ENCODE measurements at regions not wholly inside any gene's neighbourhood (a gene's known extent, or its start where the extent isn't known, plus 50 kb on each side); places are given as distances from the start of the nearest gene placed in this dataset.
"Not testable (repeated sequence)": the region's sequence is repeated elsewhere in the genome, so short reads cannot be mapped to it uniquely, and the experiment has no call there.

GRCh38 chr2:154568413-154568812 lies 130.1 kb upstream of the KCNJ3 start:
- WGBS, result 69% methylated on average over 1 of the region's 1 CpG
- no peaks in the 10 kb centered on the region for H3K27me3 ChIP-seq (ENCODE audit: control insufficient read depth in 2 of 2, insufficient read depth in 1 of 2, low read length in 1 of 2)
- no peaks in the 10 kb centered on the region for H3K9me3 ChIP-seq (ENCODE audit: control insufficient read depth in 2 of 2, insufficient read depth in 1 of 2, low read length in 1 of 2)
- no peaks in the 10 kb centered on the region for H3K36me3 ChIP-seq (ENCODE audit: control insufficient read depth in 2 of 2, insufficient read depth in 2 of 2, low read length in 1 of 2)
- no peak overlapping the region for H3K27ac ChIP-seq (ENCODE audit: low read depth in 1 of 2, low read length in 1 of 2)
- no peak overlapping the region for H3K4me3 ChIP-seq (ENCODE audit: low read length in 2 of 2)
- no peak for DNase-seq (ENCODE audit: low read depth in 6 of 9, low spot score in 9 of 9)
- H3K4me1 ChIP-seq (ENCODE audit: control insufficient read depth in 2 of 2, insufficient read depth in 2 of 2, low read length in 2 of 2), result no peaks in the 10 kb centered on the region

GRCh38 chr2:154570501-154570900 lies 128.0 kb upstream of the KCNJ3 start:
- DNase-seq (ENCODE audit: low read depth in 6 of 9, low spot score in 9 of 9), result no peak
- Histone ChIP-seq H3K9me3 (ENCODE audit: control insufficient read depth in 2 of 2, insufficient read depth in 1 of 2, low read length in 1 of 2) (no peaks in the 10 kb centered on the region), H3K27ac (ENCODE audit: low read depth in 1 of 2, low read length in 1 of 2) (no peak overlapping the region), H3K27me3 (ENCODE audit: control insufficient read depth in 2 of 2, insufficient read depth in 1 of 2, low read length in 1 of 2) (no peaks in the 10 kb centered on the region), H3K4me3 (ENCODE audit: low read length in 2 of 2) (no peak overlapping the region), H3K36me3 (ENCODE audit: control insufficient read depth in 2 of 2, insufficient read depth in 2 of 2, low read length in 1 of 2) (no peaks in the 10 kb centered on the region), H3K4me1 (ENCODE audit: control insufficient read depth in 2 of 2, insufficient read depth in 2 of 2, low read length in 2 of 2) (no peaks in the 10 kb centered on the region)
- 94% methylated on average over 6 of the region's 6 CpGs for WGBS

GRCh38 chr2:154576699-154577098 lies 121.8 kb upstream of the KCNJ3 start:
- H3K9me3 ChIP-seq (ENCODE audit: control insufficient read depth in 2 of 2, insufficient read depth in 1 of 2, low read length in 1 of 2); H3K27ac ChIP-seq (ENCODE audit: low read depth in 1 of 2, low read length in 1 of 2); H3K36me3 ChIP-seq (ENCODE audit: control insufficient read depth in 2 of 2, insufficient read depth in 2 of 2, low read length in 1 of 2); H3K4me1 ChIP-seq (ENCODE audit: control insufficient read depth in 2 of 2, insufficient read depth in 2 of 2, low read length in 2 of 2); H3K27me3 ChIP-seq (ENCODE audit: control insufficient read depth in 2 of 2, insufficient read depth in 1 of 2, low read length in 1 of 2); H3K4me3 ChIP-seq (ENCODE audit: low read length in 2 of 2); DNase-seq (ENCODE audit: low read depth in 6 of 9, low spot score in 9 of 9): not testable (repeated sequence)
- 96% methylated on average over 13 of the region's 13 CpGs for WGBS

- Histone ChIP-seq H3K27ac (ENCODE audit: low read depth in 1 of 2, low read length in 1 of 2) (no peak overlapping the region), H3K9me3 (ENCODE audit: control insufficient read depth in 2 of 2, insufficient read depth in 1 of 2, low read length in 1 of 2) (no peaks in the 10 kb centered on the region), H3K36me3 (ENCODE audit: control insufficient read depth in 2 of 2, insufficient read depth in 2 of 2, low read length in 1 of 2) (no peaks in the 10 kb centered on the region), H3K4me3 (ENCODE audit: low read length in 2 of 2) (no peak overlapping the region), H3K27me3 (ENCODE audit: control insufficient read depth in 2 of 2, insufficient read depth in 1 of 2, low read length in 1 of 2) (no peaks in the 10 kb centered on the region), H3K4me1 (ENCODE audit: control insufficient read depth in 2 of 2, insufficient read depth in 2 of 2, low read length in 2 of 2) (no peaks in the 10 kb centered on the region)
- no peak for DNase-seq (ENCODE audit: low read depth in 6 of 9, low spot score in 9 of 9)
- WGBS, result 95% methylated on average over 19 of the region's 19 CpGs
Observed at GRCh38 chr2:154577390-154577789, 121.1 kb upstream of the KCNJ3 start.

GRCh38 chr2:154580767-154581166 lies 117.7 kb upstream of the KCNJ3 start:
- Histone ChIP-seq H3K9me3 (ENCODE audit: control insufficient read depth in 2 of 2, insufficient read depth in 1 of 2, low read length in 1 of 2) (no peaks in the 10 kb centered on the region), H3K27me3 (ENCODE audit: control insufficient read depth in 2 of 2, insufficient read depth in 1 of 2, low read length in 1 of 2) (no peaks in the 10 kb centered on the region), H3K27ac (ENCODE audit: low read depth in 1 of 2, low read length in 1 of 2) (no peak overlapping the region), H3K36me3 (ENCODE audit: control insufficient read depth in 2 of 2, insufficient read depth in 2 of 2, low read length in 1 of 2) (no peaks in the 10 kb centered on the region), H3K4me1 (ENCODE audit: control insufficient read depth in 2 of 2, insufficient read depth in 2 of 2, low read length in 2 of 2) (no peaks in the 10 kb centered on the region), H3K4me3 (ENCODE audit: low read length in 2 of 2) (no peak overlapping the region)
- DNase-seq (ENCODE audit: low read depth in 6 of 9, low spot score in 9 of 9), result no peak
- 85% methylated on average over 3 of the region's 3 CpGs for WGBS

GRCh38 chr2:154582694-154583093 lies 115.8 kb upstream of the KCNJ3 start:
- not testable (repeated sequence) for H3K27ac ChIP-seq (ENCODE audit: low read depth in 1 of 2, low read length in 1 of 2); H3K4me1 ChIP-seq (ENCODE audit: control insufficient read depth in 2 of 2, insufficient read depth in 2 of 2, low read length in 2 of 2); DNase-seq (ENCODE audit: low read depth in 6 of 9, low spot score in 9 of 9); H3K4me3 ChIP-seq (ENCODE audit: low read length in 2 of 2); H3K36me3 ChIP-seq (ENCODE audit: control insufficient read depth in 2 of 2, insufficient read depth in 2 of 2, low read length in 1 of 2); H3K9me3 ChIP-seq (ENCODE audit: control insufficient read depth in 2 of 2, insufficient read depth in 1 of 2, low read length in 1 of 2); H3K27me3 ChIP-seq (ENCODE audit: control insufficient read depth in 2 of 2, insufficient read depth in 1 of 2, low read length in 1 of 2)
- 89% methylated on average over 6 of the region's 6 CpGs for WGBS

GRCh38 chr2:154583274-154583673 lies 115.2 kb upstream of the KCNJ3 start:
- H3K4me3 ChIP-seq (ENCODE audit: low read length in 2 of 2); H3K27me3 ChIP-seq (ENCODE audit: control insufficient read depth in 2 of 2, insufficient read depth in 1 of 2, low read length in 1 of 2); H3K27ac ChIP-seq (ENCODE audit: low read depth in 1 of 2, low read length in 1 of 2); H3K4me1 ChIP-seq (ENCODE audit: control insufficient read depth in 2 of 2, insufficient read depth in 2 of 2, low read length in 2 of 2); H3K9me3 ChIP-seq (ENCODE audit: control insufficient read depth in 2 of 2, insufficient read depth in 1 of 2, low read length in 1 of 2); DNase-seq (ENCODE audit: low read depth in 6 of 9, low spot score in 9 of 9); H3K36me3 ChIP-seq (ENCODE audit: control insufficient read depth in 2 of 2, insufficient read depth in 2 of 2, low read length in 1 of 2): not testable (repeated sequence)
- 94% methylated on average over 8 of the region's 8 CpGs for WGBS

GRCh38 chr2:154587739-154588138 lies 110.8 kb upstream of the KCNJ3 start:
- H3K4me3 ChIP-seq (ENCODE audit: low read length in 2 of 2), result no peak overlapping the region
- no peaks in the 10 kb centered on the region for H3K9me3 ChIP-seq (ENCODE audit: control insufficient read depth in 2 of 2, insufficient read depth in 1 of 2, low read length in 1 of 2)
- H3K4me1 ChIP-seq (ENCODE audit: control insufficient read depth in 2 of 2, insufficient read depth in 2 of 2, low read length in 2 of 2), result no peaks in the 10 kb centered on the region
- no peaks in the 10 kb centered on the region for H3K36me3 ChIP-seq (ENCODE audit: control insufficient read depth in 2 of 2, insufficient read depth in 2 of 2, low read length in 1 of 2)
- no peak overlapping the region for H3K27ac ChIP-seq (ENCODE audit: low read depth in 1 of 2, low read length in 1 of 2)
- no peaks in the 10 kb centered on the region for H3K27me3 ChIP-seq (ENCODE audit: control insufficient read depth in 2 of 2, insufficient read depth in 1 of 2, low read length in 1 of 2)
- WGBS, result 90% methylated on average over 1 of the region's 1 CpG
- no peak for DNase-seq (ENCODE audit: low read depth in 6 of 9, low spot score in 9 of 9)

GRCh38 chr2:154588838-154589237 lies 109.7 kb upstream of the KCNJ3 start:
- H3K9me3 ChIP-seq (ENCODE audit: control insufficient read depth in 2 of 2, insufficient read depth in 1 of 2, low read length in 1 of 2), result no peaks in the 10 kb centered on the region
- no peaks in the 10 kb centered on the region for H3K4me1 ChIP-seq (ENCODE audit: control insufficient read depth in 2 of 2, insufficient read depth in 2 of 2, low read length in 2 of 2)
- DNase-seq (ENCODE audit: low read depth in 6 of 9, low spot score in 9 of 9), result no peak
- no peak overlapping the region for H3K4me3 ChIP-seq (ENCODE audit: low read length in 2 of 2)
- H3K27ac ChIP-seq (ENCODE audit: low read depth in 1 of 2, low read length in 1 of 2), result no peak overlapping the region
- H3K36me3 ChIP-seq (ENCODE audit: control insufficient read depth in 2 of 2, insufficient read depth in 2 of 2, low read length in 1 of 2), result no peaks in the 10 kb centered on the region
- H3K27me3 ChIP-seq (ENCODE audit: control insufficient read depth in 2 of 2, insufficient read depth in 1 of 2, low read length in 1 of 2), result no peaks in the 10 kb centered on the region
- WGBS, result 86% methylated on average over 1 of the region's 1 CpG

GRCh38 chr2:154589514-154589913 lies 109.0 kb upstream of the KCNJ3 start:
- Histone ChIP-seq H3K36me3 (ENCODE audit: control insufficient read depth in 2 of 2, insufficient read depth in 2 of 2, low read length in 1 of 2) (no peaks in the 10 kb centered on the region), H3K27ac (ENCODE audit: low read depth in 1 of 2, low read length in 1 of 2) (no peak overlapping the region), H3K27me3 (ENCODE audit: control insufficient read depth in 2 of 2, insufficient read depth in 1 of 2, low read length in 1 of 2) (no peaks in the 10 kb centered on the region), H3K4me1 (ENCODE audit: control insufficient read depth in 2 of 2, insufficient read depth in 2 of 2, low read length in 2 of 2) (no peaks in the 10 kb centered on the region), H3K9me3 (ENCODE audit: control insufficient read depth in 2 of 2, insufficient read depth in 1 of 2, low read length in 1 of 2) (no peaks in the 10 kb centered on the region), H3K4me3 (ENCODE audit: low read length in 2 of 2) (no peak overlapping the region)
- no peak for DNase-seq (ENCODE audit: low read depth in 6 of 9, low spot score in 9 of 9)
